K562 (cell line): ENCODE measurements at regions not wholly inside any gene's neighbourhood (a gene's known extent, or its start where the extent isn't known, plus 50 kb on each side); places are given as distances from the start of the nearest gene placed in this dataset.
A peak's percentile ranks its signal among the peaks of the same experiment; 100 is the strongest.

Experiments used
- BHLHE40 ChIP-seq: IDR thresholded peaks from 2 replicates; pipeline ENCODE4 v1.6.1; 2011; ENCODE audit warnings: low read length, improper control_type of control experiment
- BRD9 ChIP-seq: fragments of 450-650 bp; IDR thresholded peaks from 2 replicates; pipeline ENCODE4 v1.6.1; 2018; ENCODE audit warnings: low read depth; ENCODE audit not compliant: partially characterized antibody
- CC2D1A ChIP-seq: fragments of 450-650 bp; IDR thresholded peaks from 2 replicates; pipeline ENCODE4 v1.6.1; 2017; ENCODE audit warnings: mild to moderate bottlenecking
- ELF4 ChIP-seq: fragments of 450-650 bp; formaldehyde crosslinking; IDR thresholded peaks from 2 replicates; pipeline ENCODE4 v1.4.0; 2022; ENCODE audit warnings: missing genetic modification characterization
- ESRRA ChIP-seq: fragments of 450-650 bp; IDR thresholded peaks from 2 replicates; pipeline ENCODE4 v1.6.1; 2014; ENCODE audit warnings: low read depth, mild to moderate bottlenecking, moderate library complexity, borderline replicate concordance
- EWSR1 ChIP-seq: fragments of 450-650 bp; IDR thresholded peaks from 2 replicates; pipeline ENCODE4 v1.6.1; 2018; ENCODE audit warnings: borderline replicate concordance, mild to moderate bottlenecking, low read depth, moderate library complexity; ENCODE audit not compliant: partially characterized antibody
- FOSL1 ChIP-seq: fragments of 200-800 bp; sonication (Bioruptor generic); conservative IDR thresholded peaks from 2 replicates; pipeline ENCODE4 v1.6.1; 2016; ENCODE audit warnings: missing genetic modification characterization, missing compliant biosample characterization
- KLF6 ChIP-seq: fragments of 250-450 bp; sonication (Bioruptor Pico); IDR thresholded peaks from 2 replicates; pipeline ENCODE4 v1.4.0; 2020; ENCODE audit warnings: mild to moderate bottlenecking, moderate library complexity, borderline replicate concordance
- LCOR ChIP-seq: sonication (generic); formaldehyde crosslinking; IDR thresholded peaks from 2 replicates; pipeline ENCODE4 v1.8.0; 2022; ENCODE audit warnings: mild to moderate bottlenecking, missing genetic modification reagents
- MAFF ChIP-seq: IDR thresholded peaks from 2 replicates; pipeline ENCODE4 v1.6.1; 2012; ENCODE audit warnings: low read length, improper control_type of control experiment
- NFE2 ChIP-seq: IDR thresholded peaks from 2 replicates; pipeline ENCODE4 v1.6.1; 2014; ENCODE audit warnings: antibody characterized with exemption, low read depth
- POLR2H ChIP-seq: IDR thresholded peaks from 2 replicates; pipeline ENCODE4 v1.6.1; 2016; ENCODE audit warnings: missing genetic modification characterization, low read depth, mild to moderate bottlenecking, control low read depth, missing compliant biosample characterization, moderate library complexity
- PRPF4 ChIP-seq: fragments of 200-400 bp; formaldehyde crosslinking; IDR thresholded peaks from one replicate; pipeline ENCODE4 v1.6.1; 2017; ENCODE audit warnings: low read length, low read depth, mild to moderate bottlenecking; ENCODE audit not compliant: insufficient read depth, poor library complexity, severe bottlenecking
- RBFOX2 ChIP-seq: fragments of 200-400 bp; formaldehyde crosslinking; IDR thresholded peaks from 2 replicates; pipeline ENCODE4 v1.6.1; 2017; ENCODE audit warnings: low read depth, mild to moderate bottlenecking, low read length, moderate library complexity
- RBM22 ChIP-seq: fragments of 200-400 bp; formaldehyde crosslinking; IDR thresholded peaks from 2 replicates; pipeline ENCODE4 v1.6.1; 2018; ENCODE audit warnings: low read length, low read depth; ENCODE audit not compliant: poor library complexity, severe bottlenecking
- SIX5 ChIP-seq, 2 experiments: IDR thresholded peaks; 2 replicates each; pipeline ENCODE4 v1.6.1; 2011; ENCODE audit warnings: low read length in 2 of 2, borderline replicate concordance in 1 of 2, low read depth in 1 of 2, mild to moderate bottlenecking in 1 of 2, moderate library complexity in 1 of 2; ENCODE audit not compliant: insufficient read depth in 1 of 2
- TAF15 ChIP-seq: fragments of 200-400 bp; formaldehyde crosslinking; IDR thresholded peaks from 2 replicates; pipeline ENCODE4 v1.6.1; 2017; ENCODE audit warnings: mild to moderate bottlenecking, low read depth, low read length, moderate library complexity
- ZFP30 ChIP-seq: fragments of 250-450 bp; sonication (Bioruptor Pico); IDR thresholded peaks from 2 replicates; pipeline ENCODE4 v1.8.0; 2022; ENCODE audit warnings: moderate library complexity, mild to moderate bottlenecking, inconsistent platforms, borderline replicate concordance
- ZNF507 ChIP-seq: conservative IDR thresholded peaks from 2 replicates; pipeline ENCODE4 v1.6.1; 2017; ENCODE audit warnings: missing genetic modification characterization, missing compliant biosample characterization
- ZNF76 ChIP-seq: fragments of 250-450 bp; sonication (Bioruptor Pico); IDR thresholded peaks from 2 replicates; pipeline ENCODE4 v1.4.0; 2020; ENCODE audit warnings: mild to moderate bottlenecking, moderate library complexity, borderline replicate concordance
- ZNF780A ChIP-seq: fragments of 250-450 bp; sonication (Bioruptor Pico); IDR thresholded peaks from 2 replicates; pipeline ENCODE4 v1.5.0; 2021; ENCODE audit warnings: mild to moderate bottlenecking
- TF ChIP-seq, protein P1 (sequence below): fragments of 200-800 bp; sonication (Bioruptor generic); IDR thresholded peaks from 2 replicates; pipeline ENCODE4 v1.6.1; 2016; ENCODE audit warnings: missing genetic modification characterization, missing compliant biosample characterization

DNA sequence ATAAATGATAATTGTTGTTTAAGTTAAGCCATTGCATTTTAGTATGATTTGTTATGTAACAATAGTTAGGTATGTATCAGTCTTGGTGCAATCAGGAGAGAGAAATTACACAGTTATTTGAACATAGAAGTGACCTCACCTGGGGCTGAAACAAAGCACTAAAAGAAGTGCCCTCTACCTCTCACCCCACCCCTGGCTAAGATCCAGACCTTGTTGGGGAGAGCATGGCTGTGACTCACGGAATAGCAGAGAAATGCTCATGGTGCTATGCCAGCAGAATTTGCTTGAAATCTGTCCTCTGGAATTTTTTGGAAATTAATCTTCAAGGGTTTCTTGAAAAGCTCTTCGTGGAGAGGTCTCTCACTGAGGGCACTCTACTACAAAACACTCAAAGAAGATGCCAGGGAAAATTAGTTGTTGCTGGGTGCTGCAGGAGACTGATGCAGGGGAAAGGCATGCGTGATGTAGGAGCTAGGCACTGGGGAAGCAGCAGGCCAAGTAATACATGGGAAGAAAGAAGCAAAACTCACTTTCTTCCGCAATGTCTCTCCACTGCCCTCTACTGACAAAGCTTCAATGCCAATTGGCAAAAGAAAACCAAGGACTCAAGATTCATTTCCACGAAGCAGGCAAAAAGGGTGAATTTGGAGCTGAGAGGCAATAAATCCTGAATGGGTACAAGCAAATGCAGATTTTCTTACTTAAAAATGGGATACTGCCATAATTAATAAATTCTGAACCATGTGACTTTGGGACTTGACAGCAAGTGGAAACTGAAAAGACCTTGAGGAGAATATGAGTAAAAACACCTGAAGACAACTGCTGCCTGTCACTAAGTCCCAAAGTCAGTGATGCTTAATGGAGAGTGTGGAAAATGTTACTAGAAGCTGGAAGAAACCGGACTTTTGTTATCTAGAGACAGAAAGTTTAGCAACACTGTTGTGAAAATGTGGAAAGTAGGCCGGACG, 136.3 kb upstream of the ZNF184 start (continued):
- no peak for TF ChIP-seq SIX5 (IDR thresholded peaks at IDR 0.05; ENCODE audit: borderline replicate concordance in 1 of 2, insufficient read depth in 1 of 2, low read depth in 1 of 2, low read length in 2 of 2)
- no peak for TF ChIP-seq BRD9
- TF ChIP-seq MAFF: no peak
- peak; percentile 51; the same call in 1 of the 2 replicates for TF ChIP-seq CC2D1A
- no peak for TF ChIP-seq ZNF780A (CRISPR knock-in tag)
- no peak for TF ChIP-seq KLF6
- no peak for TF ChIP-seq LCOR (CRISPR knock-in tag)
- TF ChIP-seq, protein P1, sequence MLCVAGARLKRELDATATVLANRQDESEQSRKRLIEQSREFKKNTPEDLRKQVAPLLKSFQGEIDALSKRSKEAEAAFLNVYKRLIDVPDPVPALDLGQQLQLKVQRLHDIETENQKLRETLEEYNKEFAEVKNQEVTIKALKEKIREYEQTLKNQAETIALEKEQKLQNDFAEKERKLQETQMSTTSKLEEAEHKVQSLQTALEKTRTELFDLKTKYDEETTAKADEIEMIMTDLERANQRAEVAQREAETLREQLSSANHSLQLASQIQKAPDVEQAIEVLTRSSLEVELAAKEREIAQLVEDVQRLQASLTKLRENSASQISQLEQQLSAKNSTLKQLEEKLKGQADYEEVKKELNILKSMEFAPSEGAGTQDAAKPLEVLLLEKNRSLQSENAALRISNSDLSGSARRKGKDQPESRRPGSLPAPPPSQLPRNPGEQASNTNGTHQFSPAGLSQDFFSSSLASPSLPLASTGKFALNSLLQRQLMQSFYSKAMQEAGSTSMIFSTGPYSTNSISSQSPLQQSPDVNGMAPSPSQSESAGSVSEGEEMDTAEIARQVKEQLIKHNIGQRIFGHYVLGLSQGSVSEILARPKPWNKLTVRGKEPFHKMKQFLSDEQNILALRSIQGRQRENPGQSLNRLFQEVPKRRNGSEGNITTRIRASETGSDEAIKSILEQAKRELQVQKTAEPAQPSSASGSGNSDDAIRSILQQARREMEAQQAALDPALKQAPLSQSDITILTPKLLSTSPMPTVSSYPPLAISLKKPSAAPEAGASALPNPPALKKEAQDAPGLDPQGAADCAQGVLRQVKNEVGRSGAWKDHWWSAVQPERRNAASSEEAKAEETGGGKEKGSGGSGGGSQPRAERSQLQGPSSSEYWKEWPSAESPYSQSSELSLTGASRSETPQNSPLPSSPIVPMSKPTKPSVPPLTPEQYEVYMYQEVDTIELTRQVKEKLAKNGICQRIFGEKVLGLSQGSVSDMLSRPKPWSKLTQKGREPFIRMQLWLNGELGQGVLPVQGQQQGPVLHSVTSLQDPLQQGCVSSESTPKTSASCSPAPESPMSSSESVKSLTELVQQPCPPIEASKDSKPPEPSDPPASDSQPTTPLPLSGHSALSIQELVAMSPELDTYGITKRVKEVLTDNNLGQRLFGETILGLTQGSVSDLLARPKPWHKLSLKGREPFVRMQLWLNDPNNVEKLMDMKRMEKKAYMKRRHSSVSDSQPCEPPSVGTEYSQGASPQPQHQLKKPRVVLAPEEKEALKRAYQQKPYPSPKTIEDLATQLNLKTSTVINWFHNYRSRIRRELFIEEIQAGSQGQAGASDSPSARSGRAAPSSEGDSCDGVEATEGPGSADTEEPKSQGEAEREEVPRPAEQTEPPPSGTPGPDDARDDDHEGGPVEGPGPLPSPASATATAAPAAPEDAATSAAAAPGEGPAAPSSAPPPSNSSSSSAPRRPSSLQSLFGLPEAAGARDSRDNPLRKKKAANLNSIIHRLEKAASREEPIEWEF (CRISPR knock-in tag): no peak
- peak; percentile 15; the same call in 1 of the 2 replicates for TF ChIP-seq ELF4
- 0 out of 2 replicates have a peak, but pooled peaks have one; percentile 15 for TF ChIP-seq FOSL1
- no peak for TF ChIP-seq RBFOX2
- TF ChIP-seq BHLHE40: no peak
- TF ChIP-seq POLR2H (tag): no peak
- no peak for TF ChIP-seq RBM22
- TF ChIP-seq ZFP30: no peak
- TF ChIP-seq ZNF76 (CRISPR knock-in tag): no peak
- no peak for TF ChIP-seq TAF15
- TF ChIP-seq EWSR1: no peak
- TF ChIP-seq ESRRA: no peak
- no peak for TF ChIP-seq NFE2
- TF ChIP-seq ZNF507 (tag): no peak
- no peak for TF ChIP-seq PRPF4
